Neuron (in vitro differentiated cells): ENCODE measurements at regions not wholly inside any gene's neighbourhood (a gene's known extent, or its start where the extent isn't known, plus 50 kb on each side); places are given as distances from the start of the nearest gene placed in this dataset.
"Not testable (repeated sequence)": the region's sequence is repeated elsewhere in the genome, so short reads cannot be mapped to it uniquely, and the experiment has no call there.

Source experiments
- H2AFZ ChIP-seq: one replicate; pipeline ENCODE4 v1.6.1; 2013; ENCODE audit warnings: low read depth, mild to moderate bottlenecking, inconsistent platforms, low read length, moderate library complexity
- H3K27me3 ChIP-seq: one replicate; pipeline ENCODE4 v1.6.1; 2013; ENCODE audit warnings: low read length; ENCODE audit not compliant: insufficient read depth
- H3K36me3 ChIP-seq: one replicate; pipeline ENCODE4 v1.6.1; 2013; ENCODE audit warnings: low read length; ENCODE audit not compliant: insufficient read depth
- H3K4me1 ChIP-seq: one replicate; pipeline ENCODE4 v1.6.1; 2013; ENCODE audit warnings: low read length; ENCODE audit not compliant: insufficient read depth
- H3K4me3 ChIP-seq: 2 replicates; pipeline ENCODE4 v1.5.1; 2013; ENCODE audit warnings: mild to moderate bottlenecking, low read length, moderate library complexity
- H3K9me3 ChIP-seq: one replicate; pipeline ENCODE4 v1.6.1; 2013; ENCODE audit warnings: low read length

GRCh38 chr14:85056267-85056666 lies 473.7 kb upstream of the FLRT2 start:
- Histone ChIP-seq H3K4me3 (no peak overlapping the region), H3K9me3 (no peaks in the 10 kb centered on the region), H2AFZ (no peak overlapping the region), H3K36me3 (no peaks in the 10 kb centered on the region), H3K4me1 (no peaks in the 10 kb centered on the region), H3K27me3 (no peaks in the 10 kb centered on the region)

GRCh38 chr14:85057221-85057620 lies 472.7 kb upstream of the FLRT2 start:
- Histone ChIP-seq H2AFZ (no peak overlapping the region), H3K4me3 (no peak overlapping the region), H3K36me3 (no peaks in the 10 kb centered on the region), H3K9me3 (no peaks in the 10 kb centered on the region), H3K27me3 (no peaks in the 10 kb centered on the region), H3K4me1 (no peaks in the 10 kb centered on the region)

- Histone ChIP-seq H2AFZ (no peak overlapping the region), H3K27me3 (no peaks in the 10 kb centered on the region), H3K9me3 (no peaks in the 10 kb centered on the region), H3K4me1 (no peaks in the 10 kb centered on the region), H3K36me3 (no peaks in the 10 kb centered on the region), H3K4me3 (no peak overlapping the region)
Measured at GRCh38 chr14:85058150-85058549, 471.8 kb upstream of the FLRT2 start.

- Histone ChIP-seq H3K27me3 (peaks cover 2% of the 10 kb centered on the region), H3K36me3 (no peaks in the 10 kb centered on the region), H2AFZ (no peak overlapping the region), H3K4me3 (no peak overlapping the region), H3K9me3 (no peaks in the 10 kb centered on the region), H3K4me1 (no peaks in the 10 kb centered on the region)
Measured at GRCh38 chr14:85060121-85060520, 469.8 kb upstream of the FLRT2 start.

- Histone ChIP-seq H3K4me1 (no peaks in the 10 kb centered on the region), H3K9me3 (no peaks in the 10 kb centered on the region), H3K36me3 (no peaks in the 10 kb centered on the region), H3K4me3 (no peak overlapping the region), H2AFZ (no peak overlapping the region), H3K27me3 (peaks cover 2% of the 10 kb centered on the region)
Measured at GRCh38 chr14:85061256-85061655, 468.7 kb upstream of the FLRT2 start.

GRCh38 chr14:85063747-85064146 lies 466.2 kb upstream of the FLRT2 start:
- H3K27me3 ChIP-seq: peaks cover 2% of the 10 kb centered on the region
- no peaks in the 10 kb centered on the region for H3K4me1 ChIP-seq
- H3K9me3 ChIP-seq: no peaks in the 10 kb centered on the region
- no peak overlapping the region for H2AFZ ChIP-seq
- no peaks in the 10 kb centered on the region for H3K36me3 ChIP-seq
- no peak overlapping the region for H3K4me3 ChIP-seq

GRCh38 chr14:85071447-85071846 lies 458.5 kb upstream of the FLRT2 start:
- H3K4me3 ChIP-seq: no peak overlapping the region
- H2AFZ ChIP-seq: no peak overlapping the region
- no peaks in the 10 kb centered on the region for H3K9me3 ChIP-seq
- no peaks in the 10 kb centered on the region for H3K27me3 ChIP-seq
- H3K36me3 ChIP-seq: no peaks in the 10 kb centered on the region
- H3K4me1 ChIP-seq: no peaks in the 10 kb centered on the region

GRCh38 chr14:85074955-85075354 lies 455.0 kb upstream of the FLRT2 start:
- Histone ChIP-seq H2AFZ (no peak overlapping the region), H3K27me3 (no peaks in the 10 kb centered on the region), H3K4me3 (no peak overlapping the region), H3K36me3 (no peaks in the 10 kb centered on the region), H3K9me3 (no peaks in the 10 kb centered on the region), H3K4me1 (no peaks in the 10 kb centered on the region)

GRCh38 chr14:85075694-85076476 lies 454.1 kb upstream of the FLRT2 start:
- no peaks in the 10 kb centered on the region for H3K27me3 ChIP-seq
- no peaks in the 10 kb centered on the region for H3K36me3 ChIP-seq
- no peaks in the 10 kb centered on the region for H3K9me3 ChIP-seq
- H3K4me1 ChIP-seq: no peaks in the 10 kb centered on the region
- H2AFZ ChIP-seq: no peak overlapping the region
- H3K4me3 ChIP-seq: no peak overlapping the region

- not testable (repeated sequence) for H3K4me1 ChIP-seq
Measured at GRCh38 chr14:85077716-85078115, 452.2 kb upstream of the FLRT2 start.

GRCh38 chr14:85079842-85080730 lies 449.9 kb upstream of the FLRT2 start:
- no peaks in the 10 kb centered on the region for H3K36me3 ChIP-seq
- no peak overlapping the region for H3K4me3 ChIP-seq
- no peak overlapping the region for H2AFZ ChIP-seq
- H3K4me1 ChIP-seq: no peaks in the 10 kb centered on the region
- H3K27me3 ChIP-seq: no peaks in the 10 kb centered on the region
- no peaks in the 10 kb centered on the region for H3K9me3 ChIP-seq

More at GRCh38 chr14:85077716-85078115, 452.2 kb upstream of the FLRT2 start:
- not testable (repeated sequence) for H3K36me3 ChIP-seq, H3K4me3 ChIP-seq, H2AFZ ChIP-seq, H3K9me3 ChIP-seq, H3K27me3 ChIP-seq

GRCh38 chr14:85084344-85084743 lies 445.6 kb upstream of the FLRT2 start:
- Histone ChIP-seq H3K4me1 (no peaks in the 10 kb centered on the region), H3K36me3 (no peaks in the 10 kb centered on the region), H3K4me3 (no peak overlapping the region), H3K9me3 (no peaks in the 10 kb centered on the region), H3K27me3 (no peaks in the 10 kb centered on the region), H2AFZ (no peak overlapping the region)

GRCh38 chr14:85085981-85086380 lies 444.0 kb upstream of the FLRT2 start:
- no peaks in the 10 kb centered on the region for H3K4me1 ChIP-seq
- no peaks in the 10 kb centered on the region for H3K36me3 ChIP-seq
- H2AFZ ChIP-seq: no peak overlapping the region
- H3K27me3 ChIP-seq: no peaks in the 10 kb centered on the region
- no peaks in the 10 kb centered on the region for H3K9me3 ChIP-seq
- no peak overlapping the region for H3K4me3 ChIP-seq
